GM21717 (cell line): ENCODE measurements at regions not wholly inside any gene's neighbourhood (a gene's known extent, or its start where the extent isn't known, plus 50 kb on each side); places are given as distances from the start of the nearest gene placed in this dataset.

ENCODE experiments used
- ATAC-seq: cut with Tn5 transposase; IDR thresholded peaks from one replicate; pipeline ENCODE4 v1.9.1; 2021; ENCODE audit warnings: mild to moderate bottlenecking, moderate library complexity; ENCODE audit not compliant: unreplicated experiment

DNA sequence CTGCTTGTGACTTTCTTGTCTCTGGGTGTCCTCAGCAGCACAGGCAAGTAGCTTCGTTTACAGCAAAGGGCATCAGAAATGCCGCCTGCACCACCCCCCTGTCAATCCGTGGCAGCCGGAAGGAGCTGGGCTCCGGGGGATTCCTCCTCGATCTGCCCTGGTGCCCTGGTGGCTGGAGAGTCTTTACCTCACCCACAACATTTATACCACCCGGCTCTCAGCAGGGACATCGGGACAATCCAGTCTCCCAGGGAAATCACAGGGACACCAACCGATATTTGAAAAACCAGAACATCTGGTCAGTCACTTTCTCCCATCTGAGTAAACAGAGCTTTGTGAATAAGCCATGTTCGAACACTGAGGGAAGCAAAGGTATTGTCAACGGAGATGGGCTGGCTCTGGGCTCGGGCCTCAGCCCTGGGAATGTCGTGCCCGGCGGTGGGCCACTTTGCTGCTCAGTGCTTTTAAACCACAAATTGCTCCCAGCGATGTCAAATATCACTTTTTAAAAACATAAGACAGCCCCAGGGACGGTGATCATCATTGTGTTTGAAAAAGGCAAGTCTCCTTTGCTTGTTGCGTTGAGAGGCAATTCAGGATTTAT, 210.0 kb upstream of the SALL3 start:
- ATAC-seq: no peak

GRCh38 chr18:78770139-78770822, 209.3 kb upstream of the SALL3 start:
- ATAC-seq: no peak

DNA sequence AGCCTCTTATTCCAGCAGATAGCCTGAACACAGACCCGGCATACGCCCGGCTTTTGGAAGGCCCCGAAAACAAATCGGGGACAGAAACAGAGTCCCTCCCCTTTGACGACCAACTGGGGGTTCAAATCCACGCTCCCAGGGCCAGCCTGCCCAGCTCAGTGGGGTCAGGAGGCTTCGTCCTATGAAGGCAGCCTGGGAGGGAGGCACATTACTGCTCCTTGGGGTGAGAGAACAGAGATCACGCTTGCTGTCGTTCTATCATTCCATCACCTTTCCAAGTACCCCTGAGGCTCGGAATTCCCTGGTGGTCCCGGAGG, 208.8 kb upstream of the SALL3 start:
- ATAC-seq: no peak

DNA sequence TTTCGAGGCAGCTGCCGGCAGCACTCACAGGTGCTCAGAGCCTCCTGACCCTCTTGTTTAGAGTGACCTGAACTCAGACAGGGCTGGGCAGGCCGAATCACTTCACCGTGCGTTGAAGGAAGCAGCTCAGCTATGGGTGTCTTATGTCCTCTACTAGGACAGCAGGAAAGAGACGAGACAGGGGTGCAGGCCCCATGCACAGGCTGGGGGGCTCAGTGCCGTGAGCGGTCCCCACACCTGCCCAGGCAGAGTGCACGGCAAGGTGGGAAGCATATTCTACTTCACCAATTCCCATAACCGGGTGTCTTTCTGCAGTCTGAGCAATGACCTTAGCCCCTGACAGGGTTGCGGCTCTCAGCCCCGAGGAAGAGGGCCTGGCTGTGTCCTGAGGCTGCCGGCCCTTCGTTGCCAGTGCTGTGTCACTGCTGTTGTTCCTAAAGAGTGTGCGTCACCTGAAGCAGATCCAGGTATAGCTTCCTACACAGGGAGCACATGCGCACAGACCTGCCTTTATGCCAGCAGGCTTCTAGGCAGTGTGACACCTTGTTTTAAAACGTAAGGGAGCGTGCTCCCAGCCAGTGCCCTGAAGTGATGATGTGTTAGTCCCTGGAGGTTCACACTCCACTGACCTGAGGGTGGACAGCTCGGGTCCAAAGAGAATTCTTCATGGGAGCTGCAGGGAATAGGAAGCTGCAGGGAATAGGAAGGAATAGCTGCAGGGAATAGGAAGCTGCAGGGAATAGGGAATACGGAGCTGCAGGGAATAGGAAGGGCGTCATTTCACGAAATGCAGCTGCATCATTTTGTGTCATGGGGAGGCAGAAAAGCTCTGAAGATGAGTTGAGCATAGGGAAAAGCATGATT, 207.9 kb upstream of the SALL3 start:
- ATAC-seq: no peak

- no peak for ATAC-seq
Measured at GRCh38 chr18:78772360-78773302, 207.0 kb upstream of the SALL3 start.

GRCh38 chr18:78773303-78773755, 206.3 kb upstream of the SALL3 start:
- no peak for ATAC-seq

DNA sequence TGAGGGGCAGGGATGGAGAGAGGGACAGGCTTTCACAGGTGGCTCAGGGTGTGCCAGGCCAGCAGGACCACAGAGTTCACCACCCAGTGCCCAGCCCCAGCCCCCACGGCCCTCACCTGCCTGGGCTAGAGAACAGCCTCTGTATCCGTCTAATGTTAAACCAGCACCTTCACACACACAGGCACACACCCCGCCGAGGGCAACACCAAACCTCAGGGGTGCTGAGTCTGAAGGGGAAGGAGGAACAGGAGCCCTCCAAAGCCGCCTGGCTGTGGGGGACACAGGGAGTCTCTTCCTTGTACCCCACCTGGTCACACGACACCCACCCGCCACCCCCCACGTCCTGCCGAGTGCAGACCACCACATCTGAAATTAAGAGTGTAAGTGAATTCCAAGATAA, 205.8 kb upstream of the SALL3 start:
- ATAC-seq: no peak

- no peak for ATAC-seq
Measured at GRCh38 chr18:78774741-78775141, 204.9 kb upstream of the SALL3 start.

DNA sequence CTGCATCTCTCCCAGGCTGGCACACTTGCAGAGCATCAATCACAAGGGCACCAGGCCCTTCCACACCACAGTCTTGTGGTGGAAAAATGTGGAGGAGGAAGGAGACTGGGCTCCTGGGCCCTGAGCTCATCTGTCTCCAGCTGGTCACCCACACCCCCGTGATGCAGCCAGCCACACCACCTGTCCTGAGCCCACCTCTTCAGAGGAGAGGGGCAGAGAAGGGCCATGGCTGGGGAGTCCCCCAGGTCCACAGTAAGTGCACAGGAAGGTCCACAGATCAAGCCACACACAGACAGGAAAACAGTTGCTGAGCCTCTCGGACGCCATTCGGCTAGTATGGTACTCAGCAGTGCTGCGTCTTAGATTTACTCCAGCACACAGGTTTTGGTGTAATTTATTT, 203.5 kb upstream of the SALL3 start:
- no peak for ATAC-seq

- no peak for ATAC-seq
Measured at GRCh38 chr18:78776706-78777285, 202.8 kb upstream of the SALL3 start.

GRCh38 chr18:78777992-78778391, 201.6 kb upstream of the SALL3 start:
- ATAC-seq: no peak

GRCh38 chr18:78778651-78779050, 201.0 kb upstream of the SALL3 start:
- no peak for ATAC-seq

- no peak for ATAC-seq
Measured at GRCh38 chr18:78779996-78780718, 199.5 kb upstream of the SALL3 start.

- no peak for ATAC-seq
Measured at GRCh38 chr18:78780719-78781600, 198.7 kb upstream of the SALL3 start.

DNA sequence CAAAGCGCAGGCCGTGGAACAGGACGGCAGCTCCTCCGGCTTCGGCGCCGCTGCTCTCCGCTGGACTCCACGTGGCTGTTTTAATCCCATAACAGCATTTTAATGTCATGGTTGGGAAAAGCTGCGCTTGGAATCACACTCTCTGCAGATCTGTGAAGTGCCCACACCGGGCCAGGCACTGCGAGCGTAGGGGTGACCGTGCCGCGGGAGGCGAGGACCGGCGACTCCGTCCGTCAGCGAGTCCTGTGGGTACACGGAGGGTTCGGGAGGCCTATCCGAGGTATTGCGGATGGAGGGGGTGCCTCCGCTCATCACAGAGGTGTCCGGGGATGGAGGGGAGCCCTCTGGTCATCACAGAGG, 198.0 kb upstream of the SALL3 start:
- no peak for ATAC-seq

- no peak for ATAC-seq
Measured at GRCh38 chr18:78782951-78783563, 196.6 kb upstream of the SALL3 start.

DNA sequence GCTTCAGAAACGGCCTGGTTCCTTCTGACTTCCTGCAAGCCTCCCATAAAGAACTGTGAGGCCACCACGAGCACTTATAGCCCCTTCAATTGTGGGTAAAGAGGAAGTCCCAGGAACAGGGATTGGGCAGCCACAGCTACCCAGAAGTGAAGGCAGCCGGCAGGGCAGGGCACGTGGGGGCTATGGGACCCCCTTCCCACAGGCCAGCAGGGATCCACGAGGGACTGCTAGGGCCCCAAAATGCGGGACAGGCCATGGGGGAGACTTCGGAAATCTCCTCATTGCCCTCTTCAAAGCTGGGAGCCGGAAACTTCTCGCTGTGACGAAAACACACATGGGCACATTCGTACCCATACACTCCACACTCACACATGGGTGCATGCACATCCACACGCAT, 196.1 kb upstream of the SALL3 start:
- no peak for ATAC-seq

DNA sequence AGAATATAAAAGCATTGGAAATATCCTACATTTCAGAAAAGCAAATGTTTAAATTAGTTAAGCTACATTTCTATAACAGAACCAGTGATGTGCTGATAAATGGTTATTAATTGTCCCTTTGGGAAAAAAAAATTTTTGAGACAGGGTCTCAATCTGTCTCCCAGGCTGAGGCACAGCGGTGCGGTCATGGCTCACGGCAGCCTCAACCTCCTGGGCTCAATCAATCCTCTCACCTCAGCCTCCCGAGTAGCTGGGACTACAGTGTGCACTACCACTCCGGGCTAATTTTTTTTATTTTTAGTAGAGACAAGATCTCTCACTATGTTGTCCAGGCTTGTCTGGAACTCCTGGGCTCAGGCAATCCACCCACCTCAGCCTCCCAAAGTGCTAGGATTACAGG, 194.8 kb upstream of the SALL3 start:
- ATAC-seq: no peak

- no peak for ATAC-seq
Measured at GRCh38 chr18:78785706-78786105, 193.9 kb upstream of the SALL3 start.
